ENCODE measurements at regions not wholly inside any gene's neighbourhood (a gene's known extent, or its start where the extent isn't known, plus 50 kb on each side); places are given as distances from the start of the nearest gene placed in this dataset.

GRCh38 chr7:81884817-81885216 lies 115.0 kb upstream of the HGF start:
- H3K9me3 ChIP-seq (ENCODE audit: control insufficient read depth in 4 of 4, low read length in 3 of 4) = no peaks in the 10 kb centered on the region
- DNase-seq (ENCODE audit: low spot score) = no peak
- H3K27me3 ChIP-seq (ENCODE audit: control insufficient read depth in 4 of 4, insufficient read depth in 4 of 4, low read length in 3 of 4) = no peaks in the 10 kb centered on the region
- no peak overlapping the region for H3K9ac ChIP-seq (ENCODE audit: low read depth in 1 of 2, low read length in 2 of 2)
- no peak overlapping the region for H3K4me3 ChIP-seq (ENCODE audit: low read depth in 1 of 3, low read length in 3 of 3)
- TF ChIP-seq HNF4G (IDR thresholded peaks at IDR 0.05) (no peak), JUND (IDR thresholded peaks at IDR 0.05) (no peak), TAF1 (conservative IDR thresholded peaks at IDR 0.05) (no peak), EGR1 (IDR thresholded peaks at IDR 0.05; ENCODE audit: low read depth in 2 of 2) (no peak), SP1 (IDR thresholded peaks at IDR 0.05) (no peak), HNF4A (conservative IDR thresholded peaks at IDR 0.05) (no peak), YY1 (IDR thresholded peaks at IDR 0.05) (no peak)
- 85% methylated on average over 3 of the region's 3 CpGs for WGBS
- no peak overlapping the region for H3K27ac ChIP-seq (ENCODE audit: low read depth in 1 of 2, low read length in 2 of 2)
- H3K4me1 ChIP-seq (ENCODE audit: control insufficient read depth in 4 of 4, insufficient read depth in 4 of 4, low read length in 3 of 4) = no peaks in the 10 kb centered on the region
- H3K36me3 ChIP-seq (ENCODE audit: control insufficient read depth in 4 of 4, insufficient read depth in 3 of 4, low read depth in 1 of 4, low read length in 3 of 4) = no peaks in the 10 kb centered on the region

DNA sequence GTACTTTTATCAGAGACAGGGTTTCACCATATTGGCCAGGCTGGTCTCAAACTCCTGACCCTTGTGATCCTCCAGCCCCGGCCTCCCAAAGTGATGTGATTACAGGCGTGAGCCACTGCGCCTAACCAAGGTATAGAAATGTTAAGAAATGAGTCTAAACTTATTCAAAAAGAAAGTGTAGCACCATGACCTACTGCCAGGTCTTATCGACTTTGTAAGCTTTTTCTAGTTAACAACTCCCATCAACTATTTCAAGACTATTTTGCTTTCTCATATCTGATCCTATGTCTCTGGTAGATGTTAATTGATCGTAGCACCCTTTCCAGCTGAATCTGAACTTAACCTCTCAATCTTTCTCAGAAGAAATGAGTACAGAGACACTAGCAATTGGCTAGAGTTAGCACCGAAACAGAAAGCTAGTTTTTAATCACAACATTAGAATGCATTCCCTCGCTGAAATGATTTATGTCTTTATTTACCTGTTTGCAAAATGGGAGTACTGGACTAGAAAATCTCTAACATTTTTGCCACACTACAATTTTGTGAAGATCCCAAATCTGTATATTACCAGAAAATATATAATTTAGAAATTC lies 114.0 kb upstream of the HGF start:
- no peaks in the 10 kb centered on the region for H3K27me3 ChIP-seq (ENCODE audit: control insufficient read depth in 4 of 4, insufficient read depth in 4 of 4, low read length in 3 of 4)
- H3K36me3 ChIP-seq (ENCODE audit: control insufficient read depth in 4 of 4, insufficient read depth in 3 of 4, low read depth in 1 of 4, low read length in 3 of 4) = no peaks in the 10 kb centered on the region
- TF ChIP-seq, protein P1, sequence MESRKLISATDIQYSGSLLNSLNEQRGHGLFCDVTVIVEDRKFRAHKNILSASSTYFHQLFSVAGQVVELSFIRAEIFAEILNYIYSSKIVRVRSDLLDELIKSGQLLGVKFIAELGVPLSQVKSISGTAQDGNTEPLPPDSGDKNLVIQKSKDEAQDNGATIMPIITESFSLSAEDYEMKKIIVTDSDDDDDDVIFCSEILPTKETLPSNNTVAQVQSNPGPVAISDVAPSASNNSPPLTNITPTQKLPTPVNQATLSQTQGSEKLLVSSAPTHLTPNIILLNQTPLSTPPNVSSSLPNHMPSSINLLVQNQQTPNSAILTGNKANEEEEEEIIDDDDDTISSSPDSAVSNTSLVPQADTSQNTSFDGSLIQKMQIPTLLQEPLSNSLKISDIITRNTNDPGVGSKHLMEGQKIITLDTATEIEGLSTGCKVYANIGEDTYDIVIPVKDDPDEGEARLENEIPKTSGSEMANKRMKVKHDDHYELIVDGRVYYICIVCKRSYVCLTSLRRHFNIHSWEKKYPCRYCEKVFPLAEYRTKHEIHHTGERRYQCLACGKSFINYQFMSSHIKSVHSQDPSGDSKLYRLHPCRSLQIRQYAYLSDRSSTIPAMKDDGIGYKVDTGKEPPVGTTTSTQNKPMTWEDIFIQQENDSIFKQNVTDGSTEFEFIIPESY (IDR thresholded peaks at IDR 0.05) = no peak
- TF ChIP-seq TAF1 (conservative IDR thresholded peaks at IDR 0.05) (no peak), RXRA (IDR thresholded peaks at IDR 0.05) (no peak), NR2F2 (IDR thresholded peaks at IDR 0.05) (no peak), REST (IDR thresholded peaks at IDR 0.05) (no peak), FOXA1 (IDR thresholded peaks at IDR 0.05) (no peak), SP1 (IDR thresholded peaks at IDR 0.05) (no peak)
- no peak for DNase-seq (ENCODE audit: low spot score)
- H3K9me3 ChIP-seq (ENCODE audit: control insufficient read depth in 4 of 4, low read length in 3 of 4) = no peaks in the 10 kb centered on the region
- no peak overlapping the region for H3K27ac ChIP-seq (ENCODE audit: low read depth in 1 of 2, low read length in 2 of 2)
- no peak overlapping the region for H3K4me3 ChIP-seq (ENCODE audit: low read depth in 1 of 3, low read length in 3 of 3)
- H3K4me1 ChIP-seq (ENCODE audit: control insufficient read depth in 4 of 4, insufficient read depth in 4 of 4, low read length in 3 of 4) = no peaks in the 10 kb centered on the region
- no peak overlapping the region for H3K9ac ChIP-seq (ENCODE audit: low read depth in 1 of 2, low read length in 2 of 2)
- WGBS = 88% methylated on average over 7 of the region's 7 CpGs

GRCh38 chr7:81882086-81882485 lies 112.2 kb upstream of the HGF start:
- no peak for TF ChIP-seq YY1 (IDR thresholded peaks at IDR 0.05)
- peak in 1 of 2 donors; percentile 21 for TF ChIP-seq RXRA (IDR thresholded peaks at IDR 0.05)
- TF ChIP-seq MAX (IDR thresholded peaks at IDR 0.05) = no peak
- no peak for TF ChIP-seq HNF4G (IDR thresholded peaks at IDR 0.05)
- TF ChIP-seq NR2F2 (IDR thresholded peaks at IDR 0.05) = peak; percentile 81
- TF ChIP-seq, protein P2, sequence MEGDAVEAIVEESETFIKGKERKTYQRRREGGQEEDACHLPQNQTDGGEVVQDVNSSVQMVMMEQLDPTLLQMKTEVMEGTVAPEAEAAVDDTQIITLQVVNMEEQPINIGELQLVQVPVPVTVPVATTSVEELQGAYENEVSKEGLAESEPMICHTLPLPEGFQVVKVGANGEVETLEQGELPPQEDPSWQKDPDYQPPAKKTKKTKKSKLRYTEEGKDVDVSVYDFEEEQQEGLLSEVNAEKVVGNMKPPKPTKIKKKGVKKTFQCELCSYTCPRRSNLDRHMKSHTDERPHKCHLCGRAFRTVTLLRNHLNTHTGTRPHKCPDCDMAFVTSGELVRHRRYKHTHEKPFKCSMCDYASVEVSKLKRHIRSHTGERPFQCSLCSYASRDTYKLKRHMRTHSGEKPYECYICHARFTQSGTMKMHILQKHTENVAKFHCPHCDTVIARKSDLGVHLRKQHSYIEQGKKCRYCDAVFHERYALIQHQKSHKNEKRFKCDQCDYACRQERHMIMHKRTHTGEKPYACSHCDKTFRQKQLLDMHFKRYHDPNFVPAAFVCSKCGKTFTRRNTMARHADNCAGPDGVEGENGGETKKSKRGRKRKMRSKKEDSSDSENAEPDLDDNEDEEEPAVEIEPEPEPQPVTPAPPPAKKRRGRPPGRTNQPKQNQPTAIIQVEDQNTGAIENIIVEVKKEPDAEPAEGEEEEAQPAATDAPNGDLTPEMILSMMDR (IDR thresholded peaks at IDR 0.05; ENCODE audit: low read depth, low read length, missing input control) = no peak
- TF ChIP-seq FOXA2 (IDR thresholded peaks at IDR 0.05) = no peak
- no peak for TF ChIP-seq JUND (IDR thresholded peaks at IDR 0.05)
- no peak for TF ChIP-seq SP1 (IDR thresholded peaks at IDR 0.05)
- TF ChIP-seq FOXA1 (IDR thresholded peaks at IDR 0.05) = no peak
- no peak for TF ChIP-seq RAD21 (IDR thresholded peaks at IDR 0.05)
- Histone ChIP-seq H3K36me3 (ENCODE audit: control insufficient read depth in 4 of 4, insufficient read depth in 3 of 4, low read depth in 1 of 4, low read length in 3 of 4) (no peaks in the 10 kb centered on the region), H3K9me3 (ENCODE audit: control insufficient read depth in 4 of 4, low read length in 3 of 4) (no peaks in the 10 kb centered on the region), H3K27ac (ENCODE audit: low read depth in 1 of 2, low read length in 2 of 2) (no peak overlapping the region), H3K4me1 (ENCODE audit: control insufficient read depth in 4 of 4, insufficient read depth in 4 of 4, low read length in 3 of 4) (no peaks in the 10 kb centered on the region), H3K4me3 (ENCODE audit: low read depth in 1 of 3, low read length in 3 of 3) (no peak overlapping the region), H3K9ac (ENCODE audit: low read depth in 1 of 2, low read length in 2 of 2) (no peak overlapping the region), H3K27me3 (ENCODE audit: control insufficient read depth in 4 of 4, insufficient read depth in 4 of 4, low read length in 3 of 4) (no peaks in the 10 kb centered on the region)
- WGBS = 60% methylated on average over 2 of the region's 2 CpGs
- DNase-seq (ENCODE audit: low spot score) = no peak
